ENCODE measurements at regions not wholly inside any gene's neighbourhood (a gene's known extent, or its start where the extent isn't known, plus 50 kb on each side); places are given as distances from the start of the nearest gene placed in this dataset.
A peak's percentile ranks its signal among the peaks of the same experiment; 100 is the strongest.
"Not testable (repeated sequence)": the region's sequence is repeated elsewhere in the genome, so short reads cannot be mapped to it uniquely, and the experiment has no call there.

- H3K27me3 ChIP-seq (ENCODE audit: control insufficient read depth, insufficient read depth, low read length); H3K36me3 ChIP-seq (ENCODE audit: control insufficient read depth, insufficient read depth, low read length); H3K9me3 ChIP-seq (ENCODE audit: control insufficient read depth, low read depth, low read length); DNase-seq; H3K4me3 ChIP-seq (ENCODE audit: low read length); H3K4me1 ChIP-seq (ENCODE audit: control insufficient read depth, insufficient read depth, low read length); H3K27ac ChIP-seq (ENCODE audit: low read length): not testable (repeated sequence)
- 100% methylated on average over 2 of the region's 5 CpGs for WGBS (ENCODE audit: insufficient coverage, low lambda C conversion rate)
These were observed 957.3 kb upstream of the GJE1 start for GRCh38 chr6:141175458-141175857.

GRCh38 chr6:141174932-141175331 lies 957.8 kb upstream of the GJE1 start:
- no peak for DNase-seq
- Histone ChIP-seq H3K27me3 (ENCODE audit: control insufficient read depth, insufficient read depth, low read length) (no peaks in the 10 kb centered on the region), H3K36me3 (ENCODE audit: control insufficient read depth, insufficient read depth, low read length) (no peaks in the 10 kb centered on the region), H3K4me3 (ENCODE audit: low read length) (no peak overlapping the region), H3K4me1 (ENCODE audit: control insufficient read depth, insufficient read depth, low read length) (no peaks in the 10 kb centered on the region), H3K27ac (ENCODE audit: low read length) (no peak overlapping the region), H3K9me3 (ENCODE audit: control insufficient read depth, low read depth, low read length) (peaks cover 4% of the 10 kb centered on the region)
- no CpG with 5 or more reads among the region's 18 CpGs for WGBS (ENCODE audit: insufficient coverage, low lambda C conversion rate)

DNA sequence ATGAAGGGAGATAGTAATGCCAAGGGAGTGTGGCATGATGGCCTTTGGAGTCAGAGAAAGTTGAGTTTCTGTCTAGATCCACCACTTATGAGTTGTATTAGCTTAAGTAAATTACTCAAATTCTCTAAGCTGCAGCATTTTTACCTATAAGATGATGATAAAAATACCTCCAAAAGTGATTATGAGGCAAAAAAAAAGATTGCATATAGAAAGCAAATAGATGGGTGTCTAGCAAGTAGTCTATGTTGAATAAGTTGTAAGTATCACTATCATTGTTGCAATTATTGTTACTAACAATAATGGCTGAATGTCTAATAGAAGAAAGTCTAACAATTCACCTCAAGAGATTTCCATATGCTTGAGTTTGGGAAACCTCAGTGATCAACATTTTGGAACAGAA lies 959.2 kb upstream of the GJE1 start:
- no peaks in the 10 kb centered on the region for H3K36me3 ChIP-seq (ENCODE audit: control insufficient read depth, insufficient read depth, low read length)
- H3K4me3 ChIP-seq (ENCODE audit: low read length): no peak overlapping the region
- no peaks in the 10 kb centered on the region for H3K27me3 ChIP-seq (ENCODE audit: control insufficient read depth, insufficient read depth, low read length)
- no peak for DNase-seq
- H3K9me3 ChIP-seq (ENCODE audit: control insufficient read depth, low read depth, low read length): peaks cover 4% of the 10 kb centered on the region
- H3K27ac ChIP-seq (ENCODE audit: low read length): no peak overlapping the region
- no peaks in the 10 kb centered on the region for H3K4me1 ChIP-seq (ENCODE audit: control insufficient read depth, insufficient read depth, low read length)

GRCh38 chr6:141169419-141169818 lies 963.3 kb upstream of the GJE1 start:
- WGBS (ENCODE audit: insufficient coverage, low lambda C conversion rate): no CpG with 5 or more reads among the region's 1 CpG
- Histone ChIP-seq H3K9me3 (ENCODE audit: control insufficient read depth, low read depth, low read length) (peaks cover 4% of the 10 kb centered on the region), H3K36me3 (ENCODE audit: control insufficient read depth, insufficient read depth, low read length) (no peaks in the 10 kb centered on the region), H3K4me1 (ENCODE audit: control insufficient read depth, insufficient read depth, low read length) (peaks cover 4% of the 10 kb centered on the region), H3K4me3 (ENCODE audit: low read length) (no peak overlapping the region), H3K27ac (ENCODE audit: low read length) (no peak overlapping the region), H3K27me3 (ENCODE audit: control insufficient read depth, insufficient read depth, low read length) (no peaks in the 10 kb centered on the region)
- DNase-seq: no peak

DNA sequence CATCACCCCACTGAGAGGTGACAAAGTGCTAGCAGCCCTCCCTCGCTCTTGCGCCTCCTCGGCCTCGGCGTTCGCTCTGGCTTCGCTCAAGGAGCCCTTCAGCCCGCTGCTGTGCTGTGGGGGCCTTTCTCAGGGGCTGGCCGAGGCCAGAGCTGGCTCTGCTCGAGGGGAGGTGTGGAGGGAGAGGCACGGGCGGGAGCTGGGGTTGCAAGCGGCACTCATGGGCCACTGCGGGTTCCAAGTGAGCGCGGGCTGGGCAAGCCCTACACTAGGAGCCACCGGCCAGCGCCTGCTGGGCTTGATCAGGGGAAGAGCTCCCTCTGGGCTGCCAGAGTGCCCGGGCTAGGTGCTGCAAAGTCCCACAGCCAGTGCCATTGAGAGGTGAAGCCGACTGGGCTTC lies 964.8 kb upstream of the GJE1 start:
- H3K36me3 ChIP-seq (ENCODE audit: control insufficient read depth, insufficient read depth, low read length): no peaks in the 10 kb centered on the region
- no peak overlapping the region for H3K4me3 ChIP-seq (ENCODE audit: low read length)
- H3K4me1 ChIP-seq (ENCODE audit: control insufficient read depth, insufficient read depth, low read length): peaks cover 4% of the 10 kb centered on the region
- WGBS (ENCODE audit: insufficient coverage, low lambda C conversion rate): no CpG with 5 or more reads among the region's 20 CpGs
- peaks cover 4% of the 10 kb centered on the region for H3K9me3 ChIP-seq (ENCODE audit: control insufficient read depth, low read depth, low read length)
- no peak overlapping the region for H3K27ac ChIP-seq (ENCODE audit: low read length)
- H3K27me3 ChIP-seq (ENCODE audit: control insufficient read depth, insufficient read depth, low read length): no peaks in the 10 kb centered on the region
- no peak for DNase-seq

DNA sequence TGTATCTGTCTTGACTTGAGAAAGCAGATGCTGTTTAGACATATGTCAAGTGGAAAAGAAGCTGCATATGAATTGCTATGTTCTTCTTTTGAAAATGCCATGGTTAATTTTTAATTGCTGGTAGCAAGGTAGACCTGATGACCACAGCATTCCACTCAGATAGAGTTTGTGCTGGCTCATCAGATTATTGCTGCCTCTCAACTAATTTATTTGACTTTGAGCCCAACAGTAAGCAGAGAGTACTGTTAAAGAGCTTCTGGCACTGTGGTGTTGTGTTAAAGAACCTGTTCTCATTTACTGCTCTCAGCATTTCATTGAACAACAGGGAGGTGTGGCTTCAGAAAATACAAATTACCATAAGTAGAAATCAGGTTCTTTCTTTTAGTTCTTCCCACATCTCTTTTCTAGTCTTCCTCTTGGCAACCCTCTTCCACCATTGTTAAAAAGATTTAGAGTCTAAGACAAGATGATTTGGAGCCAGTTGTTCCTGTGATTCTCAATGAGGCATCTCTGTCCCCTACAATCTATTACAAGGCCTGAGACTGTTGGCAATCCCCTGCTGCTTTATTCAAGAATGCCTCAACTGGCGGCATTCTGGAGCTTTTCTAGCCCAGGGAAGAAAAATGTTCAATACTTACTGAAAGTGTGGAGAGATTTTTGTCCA lies 967.6 kb upstream of the GJE1 start:
- WGBS (ENCODE audit: insufficient coverage, low lambda C conversion rate): no CpG with 5 or more reads among the region's 1 CpG
- Histone ChIP-seq H3K4me1 (ENCODE audit: control insufficient read depth, insufficient read depth, low read length) (peaks cover 4% of the 10 kb centered on the region), H3K4me3 (ENCODE audit: low read length) (no peak overlapping the region), H3K27me3 (ENCODE audit: control insufficient read depth, insufficient read depth, low read length) (no peaks in the 10 kb centered on the region), H3K27ac (ENCODE audit: low read length) (peak overlapping the region; percentile 50), H3K9me3 (ENCODE audit: control insufficient read depth, low read depth, low read length) (peaks cover 4% of the 10 kb centered on the region), H3K36me3 (ENCODE audit: control insufficient read depth, insufficient read depth, low read length) (no peaks in the 10 kb centered on the region)
- peak; percentile 31 to 59 for DNase-seq

DNA sequence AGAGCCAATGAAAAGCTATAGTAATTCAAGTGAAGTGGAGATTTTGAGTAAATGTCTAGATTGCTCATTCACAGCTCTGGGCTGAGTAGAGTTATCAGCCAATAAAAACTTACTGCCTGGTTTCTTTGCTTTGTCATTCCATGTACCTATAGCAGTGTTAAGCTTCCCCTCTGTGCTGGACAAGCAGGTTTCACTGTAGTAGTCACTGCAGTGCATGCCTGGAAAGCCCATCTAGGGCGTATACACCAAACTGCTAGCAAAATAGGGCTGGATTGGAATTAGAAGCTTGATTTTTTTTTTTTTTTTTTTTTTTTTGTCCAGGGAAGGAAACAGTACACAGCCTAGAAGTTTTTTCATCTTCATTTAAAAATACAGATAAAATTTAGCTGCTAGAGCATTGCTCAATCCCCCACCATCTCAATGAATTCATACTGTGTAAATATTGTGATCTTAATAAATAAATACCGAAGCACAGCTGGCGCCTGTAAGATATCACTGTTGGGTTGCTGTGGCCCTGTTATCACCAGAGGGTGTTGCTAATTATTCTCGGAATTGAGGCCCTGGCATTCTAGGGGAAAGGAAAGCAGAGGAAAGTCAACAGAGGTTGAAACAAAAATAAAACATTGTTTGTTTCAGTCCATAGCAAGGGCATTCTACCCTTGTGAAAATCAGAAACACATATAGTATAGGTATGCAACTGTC lies 968.5 kb upstream of the GJE1 start:
- H3K36me3 ChIP-seq (ENCODE audit: control insufficient read depth, insufficient read depth, low read length): no peaks in the 10 kb centered on the region
- H3K4me3 ChIP-seq (ENCODE audit: low read length): no peak overlapping the region
- peaks cover 4% of the 10 kb centered on the region for H3K4me1 ChIP-seq (ENCODE audit: control insufficient read depth, insufficient read depth, low read length)
- H3K9me3 ChIP-seq (ENCODE audit: control insufficient read depth, low read depth, low read length): peaks cover 4% of the 10 kb centered on the region
- peak overlapping the region; percentile 7 for H3K27ac ChIP-seq (ENCODE audit: low read length)
- H3K27me3 ChIP-seq (ENCODE audit: control insufficient read depth, insufficient read depth, low read length): no peaks in the 10 kb centered on the region
- WGBS (ENCODE audit: insufficient coverage, low lambda C conversion rate): 13% methylated on average over 3 of the region's 4 CpGs
- DNase-seq: peak; percentile 2 to 29

GRCh38 chr6:141163107-141163506 lies 969.6 kb upstream of the GJE1 start:
- Histone ChIP-seq H3K36me3 (ENCODE audit: control insufficient read depth, insufficient read depth, low read length) (no peaks in the 10 kb centered on the region), H3K27me3 (ENCODE audit: control insufficient read depth, insufficient read depth, low read length) (no peaks in the 10 kb centered on the region), H3K9me3 (ENCODE audit: control insufficient read depth, low read depth, low read length) (peaks cover 4% of the 10 kb centered on the region)

GRCh38 chr6:141158740-141159139 lies 974.0 kb upstream of the GJE1 start:
- WGBS (ENCODE audit: insufficient coverage, low lambda C conversion rate): no CpG with 5 or more reads among the region's 1 CpG
- no peak overlapping the region for H3K27ac ChIP-seq (ENCODE audit: low read length)
- no peaks in the 10 kb centered on the region for H3K4me1 ChIP-seq (ENCODE audit: control insufficient read depth, insufficient read depth, low read length)
- H3K27me3 ChIP-seq (ENCODE audit: control insufficient read depth, insufficient read depth, low read length): no peaks in the 10 kb centered on the region
- no peak for DNase-seq
- H3K36me3 ChIP-seq (ENCODE audit: control insufficient read depth, insufficient read depth, low read length): no peaks in the 10 kb centered on the region
- H3K4me3 ChIP-seq (ENCODE audit: low read length): no peak overlapping the region
- no peaks in the 10 kb centered on the region for H3K9me3 ChIP-seq (ENCODE audit: control insufficient read depth, low read depth, low read length)

More at GRCh38 chr6:141163107-141163506, 969.6 kb upstream of the GJE1 start:
- Histone ChIP-seq H3K27ac (ENCODE audit: low read length) (no peak overlapping the region), H3K4me1 (ENCODE audit: control insufficient read depth, insufficient read depth, low read length) (peaks cover 4% of the 10 kb centered on the region), H3K4me3 (ENCODE audit: low read length) (no peak overlapping the region)
- DNase-seq: no peak

GRCh38 chr6:141153563-141153962 lies 979.2 kb upstream of the GJE1 start:
- Histone ChIP-seq H3K4me3 (ENCODE audit: low read length) (no peak overlapping the region), H3K9me3 (ENCODE audit: control insufficient read depth, low read depth, low read length) (no peaks in the 10 kb centered on the region), H3K27me3 (ENCODE audit: control insufficient read depth, insufficient read depth, low read length) (no peaks in the 10 kb centered on the region), H3K27ac (ENCODE audit: low read length) (no peak overlapping the region), H3K36me3 (ENCODE audit: control insufficient read depth, insufficient read depth, low read length) (no peaks in the 10 kb centered on the region), H3K4me1 (ENCODE audit: control insufficient read depth, insufficient read depth, low read length) (no peaks in the 10 kb centered on the region)
- DNase-seq: no peak
- WGBS (ENCODE audit: insufficient coverage, low lambda C conversion rate): no CpG with 5 or more reads among the region's 2 CpGs

DNA sequence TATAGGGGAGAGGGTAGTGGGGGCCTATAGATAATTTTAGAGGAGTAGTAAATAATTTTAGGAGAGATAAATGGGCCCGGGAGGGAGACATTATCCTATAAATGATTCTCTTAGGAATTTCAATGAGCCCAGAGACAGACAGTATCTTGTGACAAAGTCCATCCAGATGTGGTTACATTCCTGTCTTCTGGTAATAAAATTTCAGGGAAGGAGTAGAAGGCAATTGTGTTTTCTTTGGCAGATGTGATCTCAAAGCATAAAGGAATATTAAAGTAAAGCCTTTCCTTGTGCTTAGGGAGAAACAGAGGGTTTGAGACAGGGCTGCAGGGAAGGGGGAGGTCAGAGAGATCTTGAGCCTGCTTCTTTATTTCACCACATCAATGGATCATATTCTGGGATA lies 979.8 kb upstream of the GJE1 start:
- 33% methylated on average over 1 of the region's 1 CpG for WGBS (ENCODE audit: insufficient coverage, low lambda C conversion rate)
- Histone ChIP-seq H3K36me3 (ENCODE audit: control insufficient read depth, insufficient read depth, low read length) (no peaks in the 10 kb centered on the region), H3K9me3 (ENCODE audit: control insufficient read depth, low read depth, low read length) (no peaks in the 10 kb centered on the region), H3K4me1 (ENCODE audit: control insufficient read depth, insufficient read depth, low read length) (no peaks in the 10 kb centered on the region), H3K4me3 (ENCODE audit: low read length) (no peak overlapping the region), H3K27ac (ENCODE audit: low read length) (no peak overlapping the region), H3K27me3 (ENCODE audit: control insufficient read depth, insufficient read depth, low read length) (no peaks in the 10 kb centered on the region)
- no peak for DNase-seq

Data from large intestine (tissue), 3 donors.